ENCODE measurements at regions not wholly inside any gene's neighbourhood (a gene's known extent, or its start where the extent isn't known, plus 50 kb on each side); places are given as distances from the start of the nearest gene placed in this dataset.

GRCh38 chr5:158145827-158146226, 286.9 kb upstream of the CLINT1 start:
- ATAC-seq = no peak

- no peak for ATAC-seq
Observed at GRCh38 chr5:158143081-158143480, 284.1 kb upstream of the CLINT1 start.

- ATAC-seq = no peak
Observed at GRCh38 chr5:158142156-158142555, 283.2 kb upstream of the CLINT1 start.

- no peak for ATAC-seq
Observed at GRCh38 chr5:158140120-158140731, 281.3 kb upstream of the CLINT1 start.

- ATAC-seq = no peak
Observed at GRCh38 chr5:158139161-158139560, 280.2 kb upstream of the CLINT1 start.

GRCh38 chr5:158135682-158136179, 276.8 kb upstream of the CLINT1 start:
- no peak for ATAC-seq

- ATAC-seq = no peak
Observed at GRCh38 chr5:158133369-158133768, 274.4 kb upstream of the CLINT1 start.

GRCh38 chr5:158127536-158127935, 268.6 kb upstream of the CLINT1 start:
- no peak for ATAC-seq

GRCh38 chr5:158126442-158127405, 267.8 kb upstream of the CLINT1 start:
- no peak for ATAC-seq

GRCh38 chr5:158124606-158125316, 265.8 kb upstream of the CLINT1 start:
- ATAC-seq = no peak

GRCh38 chr5:158123595-158123994, 264.6 kb upstream of the CLINT1 start:
- ATAC-seq = no peak

GRCh38 chr5:158121678-158122077, 262.7 kb upstream of the CLINT1 start:
- ATAC-seq = no peak

GRCh38 chr5:158120760-158121159, 261.8 kb upstream of the CLINT1 start:
- no peak for ATAC-seq

GRCh38 chr5:158119961-158120723, 261.2 kb upstream of the CLINT1 start:
- ATAC-seq = no peak

GRCh38 chr5:158117467-158118160, 258.7 kb upstream of the CLINT1 start:
- no peak for ATAC-seq

GRCh38 chr5:158116965-158117364, 258.0 kb upstream of the CLINT1 start:
- no peak for ATAC-seq

- no peak for ATAC-seq
Observed at GRCh38 chr5:158115468-158115867, 256.5 kb upstream of the CLINT1 start.

GRCh38 chr5:158108177-158108576, 249.2 kb upstream of the CLINT1 start:
- ATAC-seq = no peak

- no peak for ATAC-seq
Observed at GRCh38 chr5:158100373-158100888, 241.5 kb upstream of the CLINT1 start.

GRCh38 chr5:158099571-158100105, 240.7 kb upstream of the CLINT1 start:
- ATAC-seq = no peak

- ATAC-seq = no peak
Observed at GRCh38 chr5:158096835-158097234, 237.9 kb upstream of the CLINT1 start.

All from activated CD4-positive, CD25-positive, alpha-beta regulatory T cell treated with anti-CD3 and anti-CD28 coated beads, Interleukin-2, amount 50 U/mL, for 24 hours (primary cell).